GM12878 (cell line): ENCODE measurements at regions not wholly inside any gene's neighbourhood (a gene's known extent, or its start where the extent isn't known, plus 50 kb on each side); places are given as distances from the start of the nearest gene placed in this dataset.
A peak's percentile ranks its signal among the peaks of the same experiment; 100 is the strongest.

ENCODE experiments used
- EZH2 ChIP-seq: IDR thresholded peaks from 2 replicates; pipeline ENCODE4 v1.6.1; 2012; ENCODE audit warnings: low read depth, mild to moderate bottlenecking, control low read depth, inconsistent platforms, low read length, borderline replicate concordance; ENCODE audit not compliant: control insufficient read depth
- HDAC2 ChIP-seq: fragments of 200-600 bp; sonication (generic); IDR thresholded peaks from 2 replicates; pipeline ENCODE4 v1.6.1; 2017
- SKIL ChIP-seq: fragments of 450-650 bp; IDR thresholded peaks from 2 replicates; pipeline ENCODE4 v1.6.1; 2017; ENCODE audit warnings: mild to moderate bottlenecking, low read depth, inconsistent platforms; ENCODE audit not compliant: poor library complexity, severe bottlenecking

GRCh38 chr11:115921540-115921939 lies 417.3 kb upstream of the CADM1 start:
- TF ChIP-seq HDAC2 (no peak), EZH2 (no peak), SKIL (peak; percentile 36)
